ENCODE measurements at regions not wholly inside any gene's neighbourhood (a gene's known extent, or its start where the extent isn't known, plus 50 kb on each side); places are given as distances from the start of the nearest gene placed in this dataset.

DNA sequence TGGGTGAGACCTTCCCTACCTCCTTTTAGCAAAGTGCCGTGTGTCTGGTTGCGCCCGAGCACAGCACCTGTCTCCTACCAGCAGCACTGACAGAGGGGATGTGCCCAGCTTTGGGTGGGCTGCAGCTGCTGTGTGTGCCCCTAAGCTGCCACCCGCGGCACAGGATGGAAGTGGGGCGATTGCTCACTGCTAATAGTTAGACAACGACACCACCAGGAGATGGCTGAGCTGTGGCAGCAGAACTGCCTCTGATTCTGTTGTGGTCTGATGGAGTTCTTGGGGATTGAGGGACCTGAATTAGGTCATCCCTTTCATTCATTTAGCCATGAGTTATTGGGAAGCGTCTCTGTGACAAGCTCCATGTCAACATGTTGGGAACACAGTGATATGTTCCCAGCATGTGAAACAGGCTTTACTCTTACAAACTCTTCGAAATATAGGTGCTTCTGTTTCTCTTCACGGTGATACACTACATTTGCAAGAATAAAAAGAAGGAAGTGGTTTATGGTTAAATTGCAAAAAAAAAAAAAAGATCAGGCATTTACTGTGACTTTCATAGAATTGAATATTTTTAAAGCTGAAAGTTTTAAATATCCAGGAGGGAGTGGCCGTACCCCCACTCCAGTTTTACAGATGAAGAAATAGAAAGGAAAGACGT is 184.4 kb downstream of the MAF start:
- DNase-seq (ENCODE audit: low spot score) (no peak), ATAC-seq (no peak)
- Mint-ChIP-seq H3K9me3 (no peaks in the 10 kb centered on the region; the same call in 2 of the 3 replicates), H3K4me1 (peaks cover 47% of the 10 kb centered on the region), H3K27me3 (ENCODE audit: insufficient read depth, low read depth, poor library complexity) (peaks cover 3% of the 10 kb centered on the region), H3K36me3 (ENCODE audit: low read depth) (no peaks in the 10 kb centered on the region), H3K27ac (no peak overlapping the region), H3K4me3 (no peak overlapping the region)
- H3K27me3 ChIP-seq (ENCODE audit: insufficient read depth), result no peaks in the 10 kb centered on the region
- H3K4me1 ChIP-seq (ENCODE audit: insufficient read depth), result peaks cover 9% of the 10 kb centered on the region
- H3F3A ChIP-seq (replicated peaks; ENCODE audit: low read depth), result no peaks in the 10 kb centered on the region
- no peak overlapping the region for H3K4me2 ChIP-seq
- TF ChIP-seq CTCF (conservative IDR thresholded peaks at IDR 0.05; ENCODE audit: low read depth in 2 of 2) (no peak), ETS1 (IDR thresholded peaks at IDR 0.05) (no peak), STAT1 (IDR thresholded peaks at IDR 0.05; ENCODE audit: unreplicated experiment) (no peak)
- TF ChIP-seq, protein P1, sequence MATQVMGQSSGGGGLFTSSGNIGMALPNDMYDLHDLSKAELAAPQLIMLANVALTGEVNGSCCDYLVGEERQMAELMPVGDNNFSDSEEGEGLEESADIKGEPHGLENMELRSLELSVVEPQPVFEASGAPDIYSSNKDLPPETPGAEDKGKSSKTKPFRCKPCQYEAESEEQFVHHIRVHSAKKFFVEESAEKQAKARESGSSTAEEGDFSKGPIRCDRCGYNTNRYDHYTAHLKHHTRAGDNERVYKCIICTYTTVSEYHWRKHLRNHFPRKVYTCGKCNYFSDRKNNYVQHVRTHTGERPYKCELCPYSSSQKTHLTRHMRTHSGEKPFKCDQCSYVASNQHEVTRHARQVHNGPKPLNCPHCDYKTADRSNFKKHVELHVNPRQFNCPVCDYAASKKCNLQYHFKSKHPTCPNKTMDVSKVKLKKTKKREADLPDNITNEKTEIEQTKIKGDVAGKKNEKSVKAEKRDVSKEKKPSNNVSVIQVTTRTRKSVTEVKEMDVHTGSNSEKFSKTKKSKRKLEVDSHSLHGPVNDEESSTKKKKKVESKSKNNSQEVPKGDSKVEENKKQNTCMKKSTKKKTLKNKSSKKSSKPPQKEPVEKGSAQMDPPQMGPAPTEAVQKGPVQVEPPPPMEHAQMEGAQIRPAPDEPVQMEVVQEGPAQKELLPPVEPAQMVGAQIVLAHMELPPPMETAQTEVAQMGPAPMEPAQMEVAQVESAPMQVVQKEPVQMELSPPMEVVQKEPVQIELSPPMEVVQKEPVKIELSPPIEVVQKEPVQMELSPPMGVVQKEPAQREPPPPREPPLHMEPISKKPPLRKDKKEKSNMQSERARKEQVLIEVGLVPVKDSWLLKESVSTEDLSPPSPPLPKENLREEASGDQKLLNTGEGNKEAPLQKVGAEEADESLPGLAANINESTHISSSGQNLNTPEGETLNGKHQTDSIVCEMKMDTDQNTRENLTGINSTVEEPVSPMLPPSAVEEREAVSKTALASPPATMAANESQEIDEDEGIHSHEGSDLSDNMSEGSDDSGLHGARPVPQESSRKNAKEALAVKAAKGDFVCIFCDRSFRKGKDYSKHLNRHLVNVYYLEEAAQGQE (IDR thresholded peaks at IDR 0.05; ENCODE audit: unreplicated experiment), result no peak
- no peaks in the 10 kb centered on the region for H3K36me3 ChIP-seq (ENCODE audit: insufficient read depth)
- H3K79me2 ChIP-seq (replicated peaks; ENCODE audit: insufficient read depth), result no peaks in the 10 kb centered on the region
- no peak overlapping the region for H3K27ac ChIP-seq (ENCODE audit: low read depth)
- H4K20me1 ChIP-seq (replicated peaks; ENCODE audit: insufficient read depth), result no peaks in the 10 kb centered on the region
- H2AFZ ChIP-seq, result no peak overlapping the region
- peaks cover 8% of the 10 kb centered on the region; the same call in 1 of the 2 replicates for H3K9me2 ChIP-seq (ENCODE audit: insufficient read depth)
- H3K4me3 ChIP-seq, result no peak overlapping the region

- Histone ChIP-seq H3K27ac (ENCODE audit: low read depth) (no peak overlapping the region), H3K4me2 (no peak overlapping the region), H3F3A (replicated peaks; ENCODE audit: low read depth) (no peaks in the 10 kb centered on the region), H3K4me3 (no peak overlapping the region), H4K20me1 (replicated peaks; ENCODE audit: insufficient read depth) (no peaks in the 10 kb centered on the region), H2AFZ (no peak overlapping the region), H3K79me2 (replicated peaks; ENCODE audit: insufficient read depth) (no peaks in the 10 kb centered on the region), H3K4me1 (ENCODE audit: insufficient read depth) (peaks cover 14% of the 10 kb centered on the region), H3K27me3 (ENCODE audit: insufficient read depth) (no peaks in the 10 kb centered on the region), H3K9me2 (ENCODE audit: insufficient read depth) (peaks cover 8% of the 10 kb centered on the region; the same call in 1 of the 2 replicates), H3K36me3 (ENCODE audit: insufficient read depth) (no peaks in the 10 kb centered on the region)
- Mint-ChIP-seq H3K4me3 (no peak overlapping the region), H3K36me3 (ENCODE audit: low read depth) (no peaks in the 10 kb centered on the region), H3K27me3 (ENCODE audit: insufficient read depth, low read depth, poor library complexity) (peaks cover 4% of the 10 kb centered on the region), H3K4me1 (peaks cover 37% of the 10 kb centered on the region), H3K9me3 (no peaks in the 10 kb centered on the region; the same call in 2 of the 3 replicates), H3K27ac (no peak overlapping the region)
- ATAC-seq (peak; percentile 74), DNase-seq (ENCODE audit: low spot score) (no peak)
- TF ChIP-seq CTCF (conservative IDR thresholded peaks at IDR 0.05; ENCODE audit: low read depth in 2 of 2), result no peak
- no peak for TF ChIP-seq ETS1 (IDR thresholded peaks at IDR 0.05)
- TF ChIP-seq, protein P1 (IDR thresholded peaks at IDR 0.05; ENCODE audit: unreplicated experiment), result no peak
- no peak for TF ChIP-seq EZH2 (IDR thresholded peaks at IDR 0.05; ENCODE audit: low read depth, unreplicated experiment)
- TF ChIP-seq ZNF114 (CRISPR knock-in tag; IDR thresholded peaks at IDR 0.05), result no peak
- TF ChIP-seq CREB1 (CRISPR knock-in tag; IDR thresholded peaks at IDR 0.05; ENCODE audit: low read depth), result no peak
- no peak for TF ChIP-seq STAT1 (IDR thresholded peaks at IDR 0.05; ENCODE audit: unreplicated experiment)
Observed at GRCh38 chr16:79412783-79413225, 187.7 kb downstream of the MAF start.
